OCI-LY1 (cell line): ENCODE measurements at regions not wholly inside any gene's neighbourhood (a gene's known extent, or its start where the extent isn't known, plus 50 kb on each side); places are given as distances from the start of the nearest gene placed in this dataset.

Source experiments
- H2AFZ ChIP-seq: fragments of 200-600 bp; sonication (generic), shearing (Covaris generic); 2 replicates; pipeline ENCODE4 v1.6.0; 2014; ENCODE audit warnings: antibody characterized with exemption, mild to moderate bottlenecking, low read length
- H3F3A ChIP-seq: fragments of 200-600 bp; sonication (generic), shearing (Covaris generic); 2 replicates; pipeline ENCODE4 v1.6.0; 2014; ENCODE audit warnings: mild to moderate bottlenecking, antibody characterized with exemption, low read length, moderate library complexity; ENCODE audit not compliant: insufficient read depth
- H3K27ac ChIP-seq: fragments of 200-600 bp; sonication (generic); 2 replicates; pipeline ENCODE4 v1.5.1; 2014; ENCODE audit warnings: low read length, mixed run types, mild to moderate bottlenecking, low read depth; ENCODE audit not compliant: poor library complexity, severe bottlenecking
- H3K27me3 ChIP-seq: fragments of 200-600 bp; sonication (generic); 2 replicates; pipeline ENCODE4 v1.6.0; 2014; ENCODE audit warnings: antibody characterized with exemption, mild to moderate bottlenecking, low read length, moderate library complexity; ENCODE audit not compliant: insufficient read depth
- H3K36me3 ChIP-seq: fragments of 200-600 bp; sonication (generic); 2 replicates; pipeline ENCODE4 v1.6.1; 2014; ENCODE audit warnings: mild to moderate bottlenecking, antibody characterized with exemption, low read length, moderate library complexity, mixed read lengths; ENCODE audit not compliant: insufficient read depth
- H3K4me1 ChIP-seq: fragments of 200-600 bp; sonication (generic); 2 replicates; pipeline ENCODE4 v1.5.1; 2014; ENCODE audit warnings: mild to moderate bottlenecking, low read length, moderate library complexity; ENCODE audit not compliant: insufficient read depth, severe bottlenecking
- H3K4me2 ChIP-seq: fragments of 200-600 bp; sonication (generic), shearing (Covaris generic); 2 replicates; pipeline ENCODE4 v1.6.1; 2014; ENCODE audit warnings: low read length
- H3K4me3 ChIP-seq: fragments of 200-600 bp; sonication (generic); 2 replicates; pipeline ENCODE4 v1.5.1; 2014; ENCODE audit warnings: low read length, low read depth, mild to moderate bottlenecking, mixed read lengths; ENCODE audit not compliant: poor library complexity, severe bottlenecking
- H3K79me2 ChIP-seq: fragments of 200-600 bp; shearing (Covaris generic); 2 replicates; pipeline ENCODE4 v1.6.1; 2016; ENCODE audit warnings: mixed run types, low read length, mixed read lengths; ENCODE audit not compliant: insufficient read depth
- H3K9ac ChIP-seq: fragments of 200-600 bp; sonication (generic), shearing (Covaris generic); 2 replicates; pipeline ENCODE4 v1.6.1; 2014; ENCODE audit warnings: mild to moderate bottlenecking, low read length, mixed read lengths
- H3K9me2 ChIP-seq: fragments of 200-600 bp; sonication (generic), shearing (Covaris generic); 2 replicates; pipeline ENCODE4 v1.6.1; 2014; ENCODE audit warnings: low read depth, mild to moderate bottlenecking, low read length, mixed read lengths
- H3K9me3 ChIP-seq: fragments of 200-600 bp; shearing (Covaris generic); 2 replicates; pipeline ENCODE4 v1.6.1; 2014; ENCODE audit warnings: low read length, mixed read lengths
- H4K20me1 ChIP-seq: fragments of 200-600 bp; sonication (generic), shearing (Covaris generic); 2 replicates; pipeline ENCODE4 v1.6.0; 2016; ENCODE audit warnings: mild to moderate bottlenecking, low read length; ENCODE audit not compliant: insufficient read depth
- CTCF ChIP-seq: fragments of 200-600 bp; sonication (generic), shearing (Covaris generic); IDR thresholded peaks from 2 replicates; pipeline ENCODE4 v1.5.1; 2017; ENCODE audit warnings: mild to moderate bottlenecking, antibody characterized with exemption, low read length, moderate library complexity, mixed read lengths
- EZH2 ChIP-seq: fragments of 200-600 bp; sonication (generic), shearing (Covaris generic); IDR thresholded peaks from 2 replicates; pipeline ENCODE4 v1.8.0; 2017; ENCODE audit warnings: borderline replicate concordance, mixed run types, mild to moderate bottlenecking, antibody characterized with exemption, low read length, moderate library complexity, mixed read lengths

DNA sequence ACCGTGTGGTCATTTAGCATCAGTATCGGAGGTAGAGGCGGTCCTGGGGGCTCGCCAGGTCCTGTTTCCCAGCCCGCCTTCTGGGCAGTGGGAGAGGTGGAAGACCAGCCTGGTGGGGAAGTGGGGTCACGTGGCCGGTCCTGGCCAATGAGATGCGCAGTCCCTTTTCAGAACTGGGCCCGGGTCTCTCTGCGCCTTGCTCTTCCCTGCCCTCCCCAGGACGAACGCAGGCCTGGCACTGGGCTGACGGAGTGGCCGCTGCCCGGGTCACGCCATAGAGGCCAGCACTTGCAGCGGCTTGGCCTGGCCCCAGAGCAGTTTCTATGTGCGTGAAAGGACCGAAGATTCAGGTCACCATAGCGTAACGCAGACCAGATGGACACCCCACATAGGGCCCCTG is 97.6 kb downstream of the OLFM1 start:
- no peaks in the 10 kb centered on the region for H3K9me2 ChIP-seq
- no peaks in the 10 kb centered on the region for H3K36me3 ChIP-seq
- H3K9ac ChIP-seq = no peak overlapping the region
- H2AFZ ChIP-seq = no peak overlapping the region
- H3K4me2 ChIP-seq = no peak overlapping the region
- TF ChIP-seq EZH2 (no peak), CTCF (no peak)
- no peaks in the 10 kb centered on the region for H3K79me2 ChIP-seq
- H3K4me3 ChIP-seq = no peak overlapping the region
- H3K27me3 ChIP-seq = no peaks in the 10 kb centered on the region
- no peaks in the 10 kb centered on the region for H3F3A ChIP-seq
- H3K9me3 ChIP-seq = no peaks in the 10 kb centered on the region
- no peak overlapping the region for H3K27ac ChIP-seq
- H4K20me1 ChIP-seq = no peaks in the 10 kb centered on the region
- no peaks in the 10 kb centered on the region for H3K4me1 ChIP-seq

- no peaks in the 10 kb centered on the region for H3K9me3 ChIP-seq
- H3K79me2 ChIP-seq = no peaks in the 10 kb centered on the region
- no peaks in the 10 kb centered on the region for H3K4me1 ChIP-seq
- no peak overlapping the region for H3K27ac ChIP-seq
- no peak overlapping the region for H3K4me2 ChIP-seq
- TF ChIP-seq EZH2 = no peak
- no peak for TF ChIP-seq CTCF
- no peak overlapping the region for H3K9ac ChIP-seq
- H3K27me3 ChIP-seq = no peaks in the 10 kb centered on the region
- H4K20me1 ChIP-seq = no peaks in the 10 kb centered on the region
- no peak overlapping the region for H2AFZ ChIP-seq
- no peaks in the 10 kb centered on the region for H3K9me2 ChIP-seq
- H3K36me3 ChIP-seq = no peaks in the 10 kb centered on the region
- H3K4me3 ChIP-seq = no peak overlapping the region
- no peaks in the 10 kb centered on the region for H3F3A ChIP-seq
Observed at GRCh38 chr9:135186248-135187164, 99.0 kb downstream of the OLFM1 start.

DNA sequence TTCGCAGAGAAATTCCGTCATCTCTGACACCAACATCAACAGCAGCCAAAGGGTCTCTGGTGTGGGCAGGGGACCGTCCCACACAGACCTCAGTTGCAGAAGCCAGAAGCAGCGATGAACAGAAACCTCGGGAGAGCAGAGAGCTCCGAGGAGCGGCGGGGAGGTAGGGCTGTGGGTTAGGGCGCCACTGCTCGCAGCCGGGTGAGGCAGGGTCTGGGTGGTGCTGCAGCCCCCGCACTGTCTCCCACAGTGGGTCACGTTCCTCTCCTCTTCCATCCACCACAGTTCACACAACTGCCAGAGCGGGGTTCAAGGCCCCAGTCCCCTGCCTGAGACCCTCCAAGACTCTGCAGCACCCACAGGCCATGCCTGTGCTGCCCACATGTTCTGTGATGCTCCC is 99.9 kb downstream of the OLFM1 start:
- Histone ChIP-seq H3K4me1 (no peaks in the 10 kb centered on the region), H2AFZ (no peak overlapping the region), H3K4me2 (no peak overlapping the region), H3F3A (no peaks in the 10 kb centered on the region), H3K27ac (no peak overlapping the region), H3K27me3 (no peaks in the 10 kb centered on the region), H3K36me3 (no peaks in the 10 kb centered on the region), H3K9me3 (no peaks in the 10 kb centered on the region), H3K9me2 (no peaks in the 10 kb centered on the region), H4K20me1 (no peaks in the 10 kb centered on the region), H3K9ac (no peak overlapping the region), H3K4me3 (no peak overlapping the region), H3K79me2 (no peaks in the 10 kb centered on the region)
- TF ChIP-seq EZH2 (no peak), CTCF (no peak)
